ENCODE measurements at regions not wholly inside any gene's neighbourhood (a gene's known extent, or its start where the extent isn't known, plus 50 kb on each side); places are given as distances from the start of the nearest gene placed in this dataset.
"Not testable (repeated sequence)": the region's sequence is repeated elsewhere in the genome, so short reads cannot be mapped to it uniquely, and the experiment has no call there.

DNA sequence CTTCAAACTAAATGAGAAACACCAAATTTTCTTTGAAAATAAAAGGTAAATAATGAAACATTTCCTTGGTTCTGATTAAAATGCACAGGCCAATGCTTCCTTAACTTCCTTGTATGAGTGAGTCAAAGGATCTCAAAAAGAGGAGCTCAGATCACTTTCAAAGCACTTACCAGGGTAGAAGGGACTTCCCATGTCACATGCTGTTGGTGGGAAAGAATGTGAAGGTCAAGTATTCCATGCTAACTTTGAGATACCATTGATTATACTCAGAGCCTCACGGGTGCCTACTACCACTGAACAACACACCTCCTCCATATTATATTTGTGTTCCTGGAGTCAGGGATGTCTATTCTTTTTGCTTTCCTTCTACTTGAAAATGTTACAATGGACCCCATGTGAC is 233.5 kb upstream of the KIAA1217 start:
- no peak overlapping the region for H3K27ac ChIP-seq

DNA sequence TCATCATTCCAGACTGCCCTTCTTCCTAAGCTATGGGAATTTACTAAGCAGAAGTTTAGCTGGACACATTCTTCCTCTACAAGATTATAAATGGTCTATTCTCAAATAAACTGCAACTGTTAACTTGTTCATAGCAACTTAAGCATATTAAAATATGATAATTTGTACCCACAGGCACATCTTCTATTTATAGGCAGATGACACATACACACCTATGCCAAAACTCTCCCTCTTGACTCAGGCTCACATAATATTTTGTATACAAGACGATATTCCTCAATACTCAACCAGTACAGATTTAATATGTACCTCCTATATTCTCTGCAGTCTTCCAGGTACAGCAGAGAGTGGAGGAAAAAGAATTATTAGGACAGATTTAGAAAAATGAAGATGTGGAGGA is 232.7 kb upstream of the KIAA1217 start:
- TF ChIP-seq ZFX (IDR thresholded peaks at IDR 0.05; ENCODE audit: borderline replicate concordance) = no peak
- TF ChIP-seq, protein P1, sequence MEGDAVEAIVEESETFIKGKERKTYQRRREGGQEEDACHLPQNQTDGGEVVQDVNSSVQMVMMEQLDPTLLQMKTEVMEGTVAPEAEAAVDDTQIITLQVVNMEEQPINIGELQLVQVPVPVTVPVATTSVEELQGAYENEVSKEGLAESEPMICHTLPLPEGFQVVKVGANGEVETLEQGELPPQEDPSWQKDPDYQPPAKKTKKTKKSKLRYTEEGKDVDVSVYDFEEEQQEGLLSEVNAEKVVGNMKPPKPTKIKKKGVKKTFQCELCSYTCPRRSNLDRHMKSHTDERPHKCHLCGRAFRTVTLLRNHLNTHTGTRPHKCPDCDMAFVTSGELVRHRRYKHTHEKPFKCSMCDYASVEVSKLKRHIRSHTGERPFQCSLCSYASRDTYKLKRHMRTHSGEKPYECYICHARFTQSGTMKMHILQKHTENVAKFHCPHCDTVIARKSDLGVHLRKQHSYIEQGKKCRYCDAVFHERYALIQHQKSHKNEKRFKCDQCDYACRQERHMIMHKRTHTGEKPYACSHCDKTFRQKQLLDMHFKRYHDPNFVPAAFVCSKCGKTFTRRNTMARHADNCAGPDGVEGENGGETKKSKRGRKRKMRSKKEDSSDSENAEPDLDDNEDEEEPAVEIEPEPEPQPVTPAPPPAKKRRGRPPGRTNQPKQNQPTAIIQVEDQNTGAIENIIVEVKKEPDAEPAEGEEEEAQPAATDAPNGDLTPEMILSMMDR (IDR thresholded peaks at IDR 0.05) = no peak
- no peak overlapping the region for H3K27ac ChIP-seq

More for the DNA sequence above, 233.5 kb upstream of the KIAA1217 start:
- TF ChIP-seq, protein P1 (IDR thresholded peaks at IDR 0.05) = no peak
- no peak for TF ChIP-seq ZFX (IDR thresholded peaks at IDR 0.05; ENCODE audit: borderline replicate concordance)

DNA sequence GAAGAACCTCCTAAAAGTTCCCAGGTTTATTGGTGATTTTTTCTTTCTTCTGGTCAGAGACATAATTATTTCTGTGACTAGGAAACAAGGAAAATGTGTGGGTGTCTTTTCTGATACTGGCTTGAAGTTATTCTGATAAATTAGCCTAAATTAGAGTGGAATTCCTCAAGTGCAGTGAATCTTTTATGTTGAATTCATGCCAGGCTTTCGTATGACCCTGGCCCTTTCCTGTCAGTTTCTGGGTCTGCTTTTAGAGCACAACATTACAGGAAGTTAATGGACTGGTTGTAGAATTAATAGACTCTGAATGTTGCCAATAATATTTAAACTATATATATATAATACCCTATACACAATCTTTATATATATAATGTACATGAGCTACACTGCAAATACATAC is 230.6 kb upstream of the KIAA1217 start:
- TF ChIP-seq, protein P1 (IDR thresholded peaks at IDR 0.05) = no peak
- TF ChIP-seq ZFX (IDR thresholded peaks at IDR 0.05; ENCODE audit: borderline replicate concordance) = no peak
- H3K27ac ChIP-seq = no peak overlapping the region

DNA sequence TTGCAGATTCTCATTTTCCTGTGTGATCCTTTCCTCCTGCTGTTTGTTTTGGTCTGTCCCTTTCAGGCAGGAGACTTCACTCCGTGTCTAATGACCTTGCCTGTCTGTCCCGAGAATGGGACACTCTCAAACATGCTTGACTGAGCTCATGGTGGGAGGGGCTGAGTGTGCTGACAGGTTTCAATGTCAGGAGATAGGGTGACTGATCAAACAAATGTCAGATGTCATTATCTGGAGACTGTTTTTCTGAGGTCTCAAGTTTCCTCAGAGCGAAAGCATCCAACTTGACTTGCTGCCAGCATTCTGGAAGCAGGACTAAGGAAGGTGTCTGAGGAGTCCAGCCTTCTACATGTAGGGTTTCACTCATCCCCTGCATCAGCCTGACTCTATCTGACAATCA is 228.8 kb upstream of the KIAA1217 start:
- H3K27ac ChIP-seq = no peak overlapping the region
- no peak for TF ChIP-seq ZFX (IDR thresholded peaks at IDR 0.05; ENCODE audit: borderline replicate concordance)
- TF ChIP-seq, protein P1 (IDR thresholded peaks at IDR 0.05) = no peak

DNA sequence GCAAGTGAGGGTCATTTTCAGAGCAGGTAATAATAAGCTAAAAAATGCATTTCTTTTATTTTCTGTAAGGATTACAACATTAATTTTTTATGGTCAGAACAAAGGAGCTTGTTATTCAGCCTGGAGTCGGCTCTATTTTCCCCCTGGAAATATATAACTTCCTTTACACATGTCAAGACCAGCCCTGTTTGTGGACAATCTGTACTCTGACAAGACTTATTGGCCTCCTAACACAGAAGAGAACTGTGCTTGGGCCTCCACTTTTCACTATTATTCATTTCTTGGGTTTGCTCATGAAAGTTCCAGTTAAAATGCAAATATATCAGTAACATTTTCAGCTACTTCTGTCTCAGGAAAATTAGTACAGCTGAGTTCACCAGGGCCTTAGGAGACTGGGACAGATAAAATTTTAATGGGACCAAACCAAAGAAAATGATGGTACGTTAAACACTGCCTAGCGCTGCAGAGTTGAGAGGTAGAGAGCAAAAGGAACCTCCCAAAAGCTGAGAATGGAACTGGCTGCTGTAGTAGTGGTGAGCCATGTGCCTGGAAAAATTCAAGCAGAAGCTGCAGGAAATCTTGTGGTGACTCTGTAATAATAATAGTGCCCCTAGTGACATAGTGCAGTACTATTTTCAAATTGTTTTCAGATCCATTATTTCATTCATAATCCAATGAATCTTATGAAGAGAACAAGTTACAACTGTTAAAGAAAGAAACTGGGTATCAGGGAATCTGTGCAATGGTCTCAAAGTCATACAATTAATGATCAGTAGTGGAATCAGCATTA is 227.2 kb upstream of the KIAA1217 start:
- no peak overlapping the region for H3K27ac ChIP-seq
- TF ChIP-seq, protein P1 (IDR thresholded peaks at IDR 0.05) = no peak; the same call in 1 of the 2 replicates

DNA sequence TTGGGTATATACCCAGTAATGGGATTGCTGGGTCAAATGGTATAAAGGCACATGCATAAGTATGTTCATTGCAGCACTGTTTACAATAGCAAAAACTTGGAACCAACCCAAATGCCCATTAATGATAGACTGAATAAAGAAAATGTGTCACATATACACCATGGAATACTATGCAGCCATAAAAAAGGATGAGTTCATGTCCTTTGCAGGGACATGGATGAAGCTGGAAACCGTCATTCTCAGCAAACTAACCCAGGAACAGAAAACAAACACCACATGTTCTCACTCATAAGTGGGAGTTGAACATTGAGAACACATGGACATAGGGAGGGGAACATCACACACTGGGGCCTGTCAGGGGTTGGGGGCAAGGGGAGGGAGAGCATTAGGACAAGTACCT is 224.5 kb upstream of the KIAA1217 start:
- H3K27ac ChIP-seq = not testable (repeated sequence)

DNA sequence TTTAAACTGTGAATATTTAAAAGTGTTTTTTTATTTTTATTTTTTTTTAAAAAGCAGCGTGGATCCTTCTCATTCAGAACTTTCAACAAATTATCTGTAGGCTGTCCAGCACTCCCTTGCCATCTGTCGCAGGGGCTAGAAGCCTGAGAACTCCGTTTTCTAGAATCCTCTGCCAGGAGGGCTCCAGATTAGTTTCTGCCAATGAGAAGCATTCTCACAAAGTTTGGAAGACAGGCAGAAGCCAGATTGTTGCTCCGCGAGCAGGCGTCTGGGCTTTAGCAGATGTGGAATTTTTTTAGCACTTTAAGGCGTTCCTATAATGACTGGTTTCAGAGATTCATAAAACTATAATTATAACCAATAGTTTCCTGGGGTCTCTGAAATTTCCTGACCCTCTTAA is 220.9 kb upstream of the KIAA1217 start:
- H3K27ac ChIP-seq = no peak overlapping the region
- no peak for TF ChIP-seq ZFX (IDR thresholded peaks at IDR 0.05; ENCODE audit: borderline replicate concordance)
- TF ChIP-seq, protein P1 (IDR thresholded peaks at IDR 0.05) = no peak

All from 22Rv1 (cell line).